Right cardiac atrium (tissue), 5 donors: ENCODE measurements at regions not wholly inside any gene's neighbourhood (a gene's known extent, or its start where the extent isn't known, plus 50 kb on each side); places are given as distances from the start of the nearest gene placed in this dataset.

Experiments
- ATAC-seq, 2 donors: fragments of 200-7000 bp; cut with Tn5 transposase; one replicate each; pipeline versions ENCODE4 v1.8.0 to v1.9.1; 2020; ENCODE audit warnings: moderate library complexity in 2 of 2, mild to moderate bottlenecking in 1 of 2
- DNase-seq, 3 donors: peaks; one replicate each; pipeline ENCODE4 v3.0.0-alpha.2; 2020
- H3K27ac ChIP-seq: one replicate; pipeline ENCODE4 v1.5.1; 2013; ENCODE audit warnings: mild to moderate bottlenecking, low read length, control low read depth, moderate library complexity
- H3K27me3 ChIP-seq: one replicate; pipeline ENCODE4 v1.6.1; 2013; ENCODE audit not compliant: control insufficient read depth, insufficient read depth
- H3K4me1 ChIP-seq: one replicate; pipeline ENCODE4 v1.6.1; 2013; ENCODE audit warnings: low read length; ENCODE audit not compliant: control insufficient read depth, insufficient read depth
- H3K4me3 ChIP-seq: one replicate; pipeline ENCODE4 v1.5.1; 2013; ENCODE audit warnings: low read length, control low read depth
- H3K9me3 ChIP-seq: one replicate; pipeline ENCODE4 v1.6.1; 2013; ENCODE audit warnings: low read length; ENCODE audit not compliant: control insufficient read depth
- WGBS: extraction: QIAGEN DNeasy Blood & Tissue Kit; methylation state at CpG from one replicate; pipeline ENCODE4 v1.1.7; 2013; 5-methylcytosine and 5-hydroxymethylcytosine counted together
- intact Hi-C, 4 donors: fragments of 100-400 bp; cut with DNase I; formaldehyde crosslinking; loops; one replicate each; pipeline versions ENCODE4 v1.11.0 to v1.14.0; 2022 to 2023
- donor health status: healthy with polysubstance abuse.
- donor health status: DM: no; HTN: yes; CAD: no.
- donor health status: DM: no; HTN: no; CAD: no.
- donor health status: DM: no; HTN: yes; CAD: no; lungs with severe emphysema.
- donor health status: DM: yes; HTN: yes; CAD: no.

DNA sequence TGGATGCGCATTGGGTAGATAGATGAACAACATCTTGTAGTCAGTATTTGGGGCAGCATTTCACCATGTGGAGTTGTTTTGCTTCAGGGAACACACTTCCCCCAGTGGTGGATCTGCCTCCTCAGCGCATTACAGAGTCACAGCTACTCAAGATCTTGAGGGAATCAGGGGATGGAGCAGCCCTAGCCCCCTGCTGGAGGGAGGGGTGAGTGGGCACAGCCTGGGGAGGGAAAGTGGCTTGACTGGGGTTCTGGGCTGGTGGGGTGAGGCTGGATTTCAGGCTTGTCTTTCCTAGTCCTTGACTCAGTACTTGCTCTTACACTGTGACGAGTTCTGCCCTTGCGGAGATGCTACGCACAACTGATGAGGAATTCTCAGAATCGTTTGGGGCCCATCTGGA lies 271.0 kb upstream of the HS6ST1 start:
- Histone ChIP-seq H3K27ac (no peak overlapping the region), H3K9me3 (no peaks in the 10 kb centered on the region), H3K4me1 (peaks cover 5% of the 10 kb centered on the region), H3K4me3 (no peak overlapping the region), H3K27me3 (no peaks in the 10 kb centered on the region)
- 94% methylated on average over 6 of the region's 6 CpGs for WGBS
- intact Hi-C loops, result no loop called here
- no peak for ATAC-seq
- DNase-seq, result no peak

DNA sequence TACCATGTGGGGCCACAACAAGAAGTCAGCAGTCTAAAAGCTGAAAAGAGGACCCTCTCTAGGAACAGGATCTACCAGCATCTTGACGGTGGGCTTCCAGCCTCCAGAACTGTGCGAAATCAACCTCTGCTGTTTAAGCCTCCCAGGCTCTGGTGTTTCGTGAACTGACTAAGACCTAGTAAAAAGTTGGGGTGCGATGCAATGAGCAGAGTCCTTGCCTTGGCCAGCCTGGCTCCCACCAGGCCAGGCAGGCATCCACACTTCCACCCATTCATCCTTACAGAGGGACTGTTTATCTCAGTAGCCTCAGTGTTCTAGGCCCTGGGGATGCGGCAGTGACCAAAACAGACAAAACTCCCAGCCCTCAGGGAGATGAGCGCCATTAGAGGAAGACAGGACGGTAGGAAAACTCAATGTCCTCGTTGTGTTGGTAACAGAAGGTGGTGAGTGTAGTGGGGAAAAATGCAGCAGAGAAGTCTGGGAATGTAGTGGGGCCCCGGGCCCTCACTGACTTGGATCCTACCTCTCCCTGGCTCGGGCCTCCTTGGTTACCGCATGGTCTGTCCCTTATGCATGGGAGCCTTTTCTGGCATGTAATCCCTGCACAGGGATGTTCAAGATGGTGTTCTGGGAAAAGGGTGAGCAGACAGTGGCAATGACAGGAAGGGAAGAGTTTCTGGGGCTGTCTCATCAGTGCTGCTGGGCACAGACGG lies 271.8 kb upstream of the HS6ST1 start:
- no peak overlapping the region for H3K4me3 ChIP-seq
- intact Hi-C loops, result no loop called here
- DNase-seq (no peak), ATAC-seq (no peak)
- 93% methylated on average over 12 of the region's 12 CpGs for whole genome bisulfite sequencing
- H3K9me3 ChIP-seq, result no peaks in the 10 kb centered on the region
- H3K27me3 ChIP-seq, result no peaks in the 10 kb centered on the region
- H3K4me1 ChIP-seq, result peaks cover 5% of the 10 kb centered on the region
- no peak overlapping the region for H3K27ac ChIP-seq

GRCh38 chr2:128591022-128591860 lies 272.6 kb upstream of the HS6ST1 start:
- Histone ChIP-seq H3K4me1 (peaks cover 5% of the 10 kb centered on the region), H3K27ac (no peak overlapping the region), H3K9me3 (no peaks in the 10 kb centered on the region), H3K4me3 (no peak overlapping the region), H3K27me3 (no peaks in the 10 kb centered on the region)
- intact Hi-C loops, result no loop called here
- no peak for ATAC-seq
- WGBS, result 77% methylated on average over 8 of the region's 8 CpGs
- DNase-seq, result no peak

DNA sequence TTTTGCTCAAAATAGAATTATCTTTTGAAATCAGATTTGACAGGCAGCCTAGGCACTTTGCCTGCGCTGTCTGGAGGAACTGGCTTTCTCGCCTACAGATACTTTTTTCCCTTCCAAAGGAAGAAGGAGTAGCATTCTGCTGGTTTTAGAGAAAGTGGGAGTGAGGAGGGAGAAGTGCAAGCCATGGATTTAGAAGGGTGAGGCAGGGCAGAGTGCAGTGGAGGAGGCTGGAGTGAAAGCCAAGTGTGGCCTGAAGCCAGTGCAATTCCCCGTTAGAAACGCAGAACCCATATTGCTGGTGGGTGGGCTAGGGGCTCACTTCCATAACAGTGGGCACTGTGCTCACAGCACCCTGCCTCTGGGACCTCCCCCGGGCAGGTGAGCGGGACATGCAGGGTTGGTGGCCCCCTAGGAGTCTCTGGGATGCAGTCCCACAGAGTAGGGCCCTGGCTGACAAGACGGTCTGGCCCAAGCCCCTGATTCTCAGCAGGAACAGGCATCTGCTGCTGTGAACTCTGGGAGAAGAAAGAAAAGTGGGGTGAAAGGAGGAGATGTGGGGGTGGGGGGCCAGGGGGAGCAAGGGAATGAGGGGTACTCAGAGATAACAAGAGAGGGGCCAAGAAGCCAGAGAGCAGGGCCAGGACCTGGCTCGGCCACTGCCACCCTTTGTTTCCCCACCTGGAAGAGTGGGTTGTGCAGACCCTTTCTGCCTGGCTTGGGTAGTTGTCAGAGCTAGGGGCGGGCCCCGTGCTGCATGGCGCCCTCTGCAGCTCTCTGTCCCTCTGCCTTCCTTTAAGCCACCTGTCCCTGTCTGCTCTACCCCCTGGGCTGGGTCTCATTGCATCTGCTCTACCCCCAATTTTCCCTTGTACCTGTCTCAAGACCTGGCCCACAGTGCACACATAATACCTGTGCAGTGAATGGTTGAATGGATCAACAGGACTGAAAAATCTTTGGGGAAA lies 273.5 kb upstream of the HS6ST1 start:
- no peaks in the 10 kb centered on the region for H3K9me3 ChIP-seq
- no peak for DNase-seq
- peaks cover 5% of the 10 kb centered on the region for H3K4me1 ChIP-seq
- no peak overlapping the region for H3K4me3 ChIP-seq
- intact Hi-C loops, result no loop called here
- no peak overlapping the region for H3K27ac ChIP-seq
- no peak for ATAC-seq
- no peaks in the 10 kb centered on the region for H3K27me3 ChIP-seq
- WGBS, result 71% methylated on average over 11 of the region's 11 CpGs

GRCh38 chr2:128593518-128593878 lies 274.8 kb upstream of the HS6ST1 start:
- H3K27ac ChIP-seq, result no peak overlapping the region
- peaks cover 5% of the 10 kb centered on the region for H3K4me1 ChIP-seq
- no peak overlapping the region for H3K4me3 ChIP-seq
- WGBS, result 63% methylated on average over 3 of the region's 3 CpGs
- no peaks in the 10 kb centered on the region for H3K9me3 ChIP-seq
- ATAC-seq (no peak), DNase-seq (no peak)
- intact Hi-C loops, result no loop called here
- H3K27me3 ChIP-seq, result no peaks in the 10 kb centered on the region

- H3K4me3 ChIP-seq, result no peak overlapping the region
- WGBS, result 49% methylated on average over 17 of the region's 17 CpGs
- intact Hi-C loops, result no loop called here
- H3K27ac ChIP-seq, result no peak overlapping the region
- ATAC-seq, result peak; percentile 62 to 65
- H3K4me1 ChIP-seq, result peaks cover 5% of the 10 kb centered on the region
- no peaks in the 10 kb centered on the region for H3K27me3 ChIP-seq
- DNase-seq, result peak; percentile 44 to 77 (median 66)
- H3K9me3 ChIP-seq, result no peaks in the 10 kb centered on the region
Measured at GRCh38 chr2:128593879-128594650, 275.4 kb upstream of the HS6ST1 start.

DNA sequence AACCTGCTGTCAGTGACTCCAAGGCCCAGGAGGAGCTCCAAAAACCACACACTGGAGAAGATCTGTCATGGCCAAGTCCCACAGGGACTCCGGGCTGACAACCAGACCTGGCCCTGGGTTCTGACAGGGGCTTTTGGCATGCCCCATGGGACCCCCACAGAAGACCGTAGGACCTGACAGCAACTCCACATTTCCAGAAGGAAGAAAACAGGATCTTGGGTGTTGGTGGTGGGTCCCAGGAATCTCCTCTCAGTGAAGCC lies 275.9 kb upstream of the HS6ST1 start:
- H3K27me3 ChIP-seq, result no peaks in the 10 kb centered on the region
- DNase-seq (no peak), ATAC-seq (no peak)
- H3K9me3 ChIP-seq, result no peaks in the 10 kb centered on the region
- no peak overlapping the region for H3K4me3 ChIP-seq
- H3K4me1 ChIP-seq, result peaks cover 5% of the 10 kb centered on the region
- H3K27ac ChIP-seq, result no peak overlapping the region
- intact Hi-C loops, result no loop called here
- WGBS, result 79% methylated on average over 2 of the region's 2 CpGs

GRCh38 chr2:128594953-128595677 lies 276.4 kb upstream of the HS6ST1 start:
- intact Hi-C loops, result no loop called here
- ATAC-seq (no peak), DNase-seq (no peak)
- WGBS, result 90% methylated on average over 13 of the region's 13 CpGs
- H3K27me3 ChIP-seq, result no peaks in the 10 kb centered on the region
- peaks cover 5% of the 10 kb centered on the region for H3K4me1 ChIP-seq
- no peaks in the 10 kb centered on the region for H3K9me3 ChIP-seq
- H3K27ac ChIP-seq, result no peak overlapping the region
- H3K4me3 ChIP-seq, result no peak overlapping the region

GRCh38 chr2:128595763-128596395 lies 277.2 kb upstream of the HS6ST1 start:
- Histone ChIP-seq H3K27ac (no peak overlapping the region), H3K27me3 (no peaks in the 10 kb centered on the region), H3K4me1 (peaks cover 5% of the 10 kb centered on the region), H3K4me3 (no peak overlapping the region), H3K9me3 (no peaks in the 10 kb centered on the region)
- intact Hi-C loops, result no loop called here
- DNase-seq (no peak), ATAC-seq (no peak)
- 73% methylated on average over 13 of the region's 13 CpGs for WGBS
